Cardiac muscle cell (in vitro differentiated cells and primary cell): ENCODE measurements at regions not wholly inside any gene's neighbourhood (a gene's known extent, or its start where the extent isn't known, plus 50 kb on each side); places are given as distances from the start of the nearest gene placed in this dataset.
"Not testable (repeated sequence)": the region's sequence is repeated elsewhere in the genome, so short reads cannot be mapped to it uniquely, and the experiment has no call there.

Experiments
- DNase-seq, 2 donors: peaks; one replicate each; pipeline versions ENCODE4 v3.0.0 to v3.0.0-alpha.2; 2010 to 2017; ENCODE audit warnings: low read depth in 1 of 2, low spot score in 1 of 2
- H3K27ac ChIP-seq: fragments of 200-600 bp; sonication (generic); 2 replicates; pipeline ENCODE4 v1.5.1; 2016
- H3K27me3 ChIP-seq: fragments of 200-600 bp; sonication (generic); 2 replicates; pipeline ENCODE4 v1.6.0; 2016; ENCODE audit warnings: control low read depth
- H3K36me3 ChIP-seq: fragments of 200-600 bp; sonication (generic); 2 replicates; pipeline ENCODE4 v1.5.1; 2016; ENCODE audit warnings: control low read depth
- H3K4me1 ChIP-seq: fragments of 200-600 bp; sonication (generic); 2 replicates; pipeline ENCODE4 v1.8.1; 2017; ENCODE audit warnings: low read depth, mild to moderate bottlenecking, mixed run types
- H3K4me3 ChIP-seq: fragments of 200-600 bp; sonication (generic); 2 replicates; pipeline ENCODE4 v1.5.1; 2016; ENCODE audit warnings: mild to moderate bottlenecking
- H3K9me3 ChIP-seq: fragments of 200-600 bp; sonication (generic); 2 replicates; pipeline ENCODE4 v1.5.1; 2017; ENCODE audit warnings: low read depth, mild to moderate bottlenecking, control low read depth
- CTCF ChIP-seq: IDR thresholded peaks from 2 replicates; pipeline ENCODE4 v1.5.1; 2012; ENCODE audit warnings: low read depth, mild to moderate bottlenecking, low read length

GRCh38 chrX:114006664-114007063 is 577.2 kb upstream of the HTR2C start:
- H3K9me3 ChIP-seq, result no peaks in the 10 kb centered on the region
- no peaks in the 10 kb centered on the region for H3K27me3 ChIP-seq
- no peak for TF ChIP-seq CTCF
- H3K4me3 ChIP-seq, result no peak overlapping the region
- no peak overlapping the region for H3K27ac ChIP-seq
- no peak for DNase-seq
- no peaks in the 10 kb centered on the region for H3K4me1 ChIP-seq
- H3K36me3 ChIP-seq, result no peaks in the 10 kb centered on the region

- H3K9me3 ChIP-seq, result no peaks in the 10 kb centered on the region
- no peak overlapping the region for H3K4me3 ChIP-seq
- no peaks in the 10 kb centered on the region for H3K4me1 ChIP-seq
- H3K36me3 ChIP-seq, result no peaks in the 10 kb centered on the region
- no peaks in the 10 kb centered on the region for H3K27me3 ChIP-seq
- no peak overlapping the region for H3K27ac ChIP-seq
- no peak for TF ChIP-seq CTCF
- DNase-seq, result no peak
Observed at GRCh38 chrX:113996781-113997180, 587.1 kb upstream of the HTR2C start.

GRCh38 chrX:113991720-113992119 is 592.2 kb upstream of the HTR2C start:
- not testable (repeated sequence) for H3K36me3 ChIP-seq, H3K4me3 ChIP-seq, H3K9me3 ChIP-seq, DNase-seq, H3K27ac ChIP-seq, H3K4me1 ChIP-seq, H3K27me3 ChIP-seq

GRCh38 chrX:113990669-113991068 is 593.2 kb upstream of the HTR2C start:
- not testable (repeated sequence) for H3K9me3 ChIP-seq, H3K27me3 ChIP-seq, H3K4me1 ChIP-seq, H3K4me3 ChIP-seq, H3K36me3 ChIP-seq, H3K27ac ChIP-seq
- DNase-seq, result peak in 1 of 2 donors; percentile 28

GRCh38 chrX:113988315-113988935 is 595.5 kb upstream of the HTR2C start:
- H3K36me3 ChIP-seq, H3K4me1 ChIP-seq, H3K27ac ChIP-seq, H3K9me3 ChIP-seq, H3K4me3 ChIP-seq, H3K27me3 ChIP-seq, DNase-seq: not testable (repeated sequence)

- no peak for TF ChIP-seq CTCF
- no peak overlapping the region for H3K27ac ChIP-seq
Observed at GRCh38 chrX:113986427-113986826, 597.5 kb upstream of the HTR2C start.

GRCh38 chrX:113982766-113983165 is 601.1 kb upstream of the HTR2C start:
- Histone ChIP-seq H3K27ac (no peak overlapping the region), H3K27me3 (no peaks in the 10 kb centered on the region), H3K4me3 (no peak overlapping the region), H3K36me3 (no peaks in the 10 kb centered on the region), H3K9me3 (no peaks in the 10 kb centered on the region), H3K4me1 (no peaks in the 10 kb centered on the region)
- TF ChIP-seq CTCF, result no peak
- no peak for DNase-seq

More at GRCh38 chrX:113986427-113986826, 597.5 kb upstream of the HTR2C start:
- H3K27me3 ChIP-seq, result no peaks in the 10 kb centered on the region
- H3K36me3 ChIP-seq, result no peaks in the 10 kb centered on the region
- H3K9me3 ChIP-seq, result no peaks in the 10 kb centered on the region
- no peak overlapping the region for H3K4me3 ChIP-seq
- DNase-seq, result no peak
- H3K4me1 ChIP-seq, result peaks cover 5% of the 10 kb centered on the region
